Heart right ventricle (tissue), 16 donors: ENCODE measurements at regions not wholly inside any gene's neighbourhood (a gene's known extent, or its start where the extent isn't known, plus 50 kb on each side); places are given as distances from the start of the nearest gene placed in this dataset.
A peak's percentile ranks its signal among the peaks of the same experiment; 100 is the strongest.

Experiments used
- ATAC-seq, 8 donors: fragments of 200-7000 bp; cut with Tn5 transposase; one replicate each; pipeline ENCODE4 v1.9.1; 2020; ENCODE audit warnings: mild to moderate bottlenecking in 8 of 8, moderate library complexity in 8 of 8, moderate number of reproducible peaks in 1 of 8
- DNase-seq, 2 donors: peaks; one replicate each; pipeline ENCODE4 v3.0.0-alpha.2; 2020
- H3K27ac ChIP-seq, 10 donors: fragments of 200-600 bp; sonication (generic) in 2 of 10; one replicate each; pipeline versions ENCODE4 v1.5.0 to v1.8.0; 2020 to 2022; ENCODE audit warnings: mild to moderate bottlenecking in 3 of 10
- H3K27me3 ChIP-seq, 7 donors: fragments of 200-600 bp; one replicate each; pipeline ENCODE4 v1.8.0; 2021 to 2022; ENCODE audit warnings: mild to moderate bottlenecking in 2 of 7
- H3K36me3 ChIP-seq, 9 donors: fragments of 200-600 bp; sonication (generic) in 1 of 9; one replicate each; pipeline versions ENCODE4 v1.5.0 to v1.8.0; 2020 to 2022; ENCODE audit warnings: mild to moderate bottlenecking in 2 of 9
- H3K4me1 ChIP-seq, 9 donors: fragments of 200-600 bp; sonication (generic) in 1 of 9; one replicate each; pipeline versions ENCODE4 v1.5.0 to v1.8.0; 2020 to 2022; ENCODE audit warnings: mild to moderate bottlenecking in 4 of 9
- H3K4me3 ChIP-seq, 10 donors: fragments of 200-600 bp; sonication (generic) in 2 of 10; one replicate each; pipeline versions ENCODE4 v1.5.0 to v1.8.0; 2020 to 2022; ENCODE audit warnings: mild to moderate bottlenecking in 7 of 10, moderate library complexity in 2 of 10
- H3K9me3 ChIP-seq, 11 donors: fragments of 200-600 bp in 10 of 11; sonication (generic) in 2 of 11; one replicate each; pipeline versions ENCODE4 v1.5.0 to v1.8.0; 2013 to 2022; ENCODE audit warnings: mild to moderate bottlenecking in 2 of 11, control low read depth in 1 of 11, moderate library complexity in 1 of 11
- CTCF ChIP-seq, 9 donors: fragments of 200-600 bp; sonication (generic) in 2 of 9; IDR thresholded peaks; one replicate each; pipeline versions ENCODE4 v1.5.0 to v1.8.0; 2021 to 2022; ENCODE audit warnings: antibody characterized with exemption in 9 of 9, mild to moderate bottlenecking in 5 of 9, moderate library complexity in 1 of 9
- WGBS, 2 donors: extraction: QIAGEN DNeasy Blood & Tissue Kit; methylation state at CpG; one replicate each; pipeline ENCODE4 v1.1.7; 2013; ENCODE audit warnings: inconsistent platforms in 1 of 2; 5-methylcytosine and 5-hydroxymethylcytosine counted together
- intact Hi-C, 10 donors: fragments of 100-400 bp; cut with DNase I; formaldehyde crosslinking; loops; one replicate each; pipeline versions ENCODE4 v1.11.1 to v1.14.2; 2022
- donor health status: Arrhythmogenic right ventricular cardiomyopathy.
- donor health status: ischemic (EF 13 %, LVEDD 7.1; RV severe dilation, severe dysfunction).
- donor health status: healthy with polysubstance abuse.
- donor health status: DM: no; HTN: yes; CAD: no.
- donor health status: DM: no; HTN: no; CAD: no.
- donor health status: ischemic (EF 25% LVEDD 6.9; RV normal size, moderate dysfunction).
- donor health status: ischemic (EF 25% LVEDD 5.7; RV mildly dilated, moderate dysfunction).
- donor health status: healthy.
- donor health status: DM: yes; HTN: yes; CAD: no.
- donor health status: Ischemic cardiomyopathy.
- donor health status: ischemic (EF 35%, LVEDD 5.7; RV mildly dilated, moderate dysfunction).
- donor health status: nonischemic (EF 11% LVEDD 7.7; RV severe dilation, severe dysfunction).
- donor health status: DM: yes; HTN: yes; CAD: no.
- donor health status: PGD.
- donor health status: ischemic (EF 29% LVEDD 5.4; RV normal size, mild dysfunction).
- donor health status: nonischemic (EF 23%, LVEDD 6.1; RV moderate dilation, normal function).

GRCh38 chr21:33984021-33984481 is 68.4 kb upstream of the ATP5PO start:
- intact Hi-C loops, result no loop called here
- no peak overlapping the region for H3K4me3 ChIP-seq
- H3K27ac ChIP-seq, result no peak overlapping the region
- peaks cover 0 to 5% (median 0%) of the 10 kb centered on the region in 9 donors for H3K4me1 ChIP-seq
- DNase-seq (no peak), ATAC-seq (no peak)
- H3K36me3 ChIP-seq, result no peaks in the 10 kb centered on the region
- no peak for TF ChIP-seq CTCF (IDR thresholded peaks at IDR 0.05)
- H3K9me3 ChIP-seq, result peaks cover 0 to 5% (median 0%) of the 10 kb centered on the region in 11 donors
- no peaks in the 10 kb centered on the region for H3K27me3 ChIP-seq
- WGBS, 2 donors, result 94% methylated on average over 13 of the region's 13 CpGs

- DNase-seq, result peak in 1 of 2 donors; percentile 21
- TF ChIP-seq CTCF (IDR thresholded peaks at IDR 0.05), result no peak
- ATAC-seq, result peak in 2 of 8 donors; percentile 36 to 64
- Histone ChIP-seq H3K9me3 (peaks cover 0 to 5% (median 0%) of the 10 kb centered on the region in 11 donors), H3K27me3 (no peaks in the 10 kb centered on the region), H3K4me1 (peaks cover 0 to 21% (median 5%) of the 10 kb centered on the region in 9 donors), H3K27ac (no peak overlapping the region), H3K36me3 (no peaks in the 10 kb centered on the region), H3K4me3 (no peak overlapping the region)
- intact Hi-C loops, result no loop called here
- 74 to 76% methylated on average over 10 of the region's 10 CpGs for WGBS, 2 donors
Observed at GRCh38 chr21:33981391-33982101, 65.9 kb upstream of the ATP5PO start.

- TF ChIP-seq CTCF (IDR thresholded peaks at IDR 0.05), result no peak
- no peak overlapping the region for H3K4me3 ChIP-seq
- H3K9me3 ChIP-seq, result peaks cover 0 to 5% (median 0%) of the 10 kb centered on the region in 11 donors
- intact Hi-C loops, result no loop called here
- H3K4me1 ChIP-seq, result peaks cover 0 to 33% (median 9%) of the 10 kb centered on the region in 9 donors
- peak overlapping the region in 1 of 10 donors; percentile 47 for H3K27ac ChIP-seq
- H3K27me3 ChIP-seq, result no peaks in the 10 kb centered on the region
- no peak for DNase-seq
- no peaks in the 10 kb centered on the region for H3K36me3 ChIP-seq
- no peak for ATAC-seq
- WGBS, 2 donors, result 86 to 87% methylated on average over 6 of the region's 6 CpGs
Observed at GRCh38 chr21:33980276-33980916, 64.8 kb upstream of the ATP5PO start.

- H3K27me3 ChIP-seq, result no peaks in the 10 kb centered on the region
- H3K4me1 ChIP-seq, result peaks cover 0 to 40% (median 10%) of the 10 kb centered on the region in 9 donors
- 93 to 94% methylated on average over 4 of the region's 4 CpGs for WGBS, 2 donors
- H3K27ac ChIP-seq, result no peak overlapping the region
- ATAC-seq, result no peak
- TF ChIP-seq CTCF (IDR thresholded peaks at IDR 0.05), result no peak
- no peak for DNase-seq
- no peak overlapping the region for H3K4me3 ChIP-seq
- H3K9me3 ChIP-seq, result peaks cover 0 to 5% (median 0%) of the 10 kb centered on the region in 11 donors
- intact Hi-C loops, result loop anchor here in 3 of 10 donors (5.0 to 10.0 kb wide), 3 partner anchors 44 to 1064 kb away; partner anchors contain the start of genes MRPS6 (in 1 of the 3) and SLC5A3 (in 1 of the 3)
- no peaks in the 10 kb centered on the region for H3K36me3 ChIP-seq
Observed at GRCh38 chr21:33978585-33978984, 63.0 kb upstream of the ATP5PO start.
